HG03378 (cell line): ENCODE measurements at regions not wholly inside any gene's neighbourhood (a gene's known extent, or its start where the extent isn't known, plus 50 kb on each side); places are given as distances from the start of the nearest gene placed in this dataset.

Experiments
- ATAC-seq: cut with Tn5 transposase; IDR thresholded peaks from one replicate; pipeline ENCODE4 v1.9.1; 2021; ENCODE audit warnings: mild to moderate bottlenecking, moderate library complexity; ENCODE audit not compliant: unreplicated experiment

- no peak for ATAC-seq
Measured at GRCh38 chr20:57112448-57112847, 154.0 kb downstream of the BMP7 start.

- no peak for ATAC-seq
Measured at GRCh38 chr20:57114290-57115005, 152.0 kb downstream of the BMP7 start.

GRCh38 chr20:57117296-57117695 lies 149.1 kb downstream of the BMP7 start:
- no peak for ATAC-seq

- no peak for ATAC-seq
Measured at GRCh38 chr20:57118107-57118769, 148.2 kb downstream of the BMP7 start.
